A204.1 (cell line): ENCODE measurements at regions not wholly inside any gene's neighbourhood (a gene's known extent, or its start where the extent isn't known, plus 50 kb on each side); places are given as distances from the start of the nearest gene placed in this dataset.

Experiments used
- FAIRE-seq: peaks from 2 replicates; lab custom pipeline; 2012; peaks lifted over from hg19 to GRCh38; lab: Jason Lieb, UNC

DNA sequence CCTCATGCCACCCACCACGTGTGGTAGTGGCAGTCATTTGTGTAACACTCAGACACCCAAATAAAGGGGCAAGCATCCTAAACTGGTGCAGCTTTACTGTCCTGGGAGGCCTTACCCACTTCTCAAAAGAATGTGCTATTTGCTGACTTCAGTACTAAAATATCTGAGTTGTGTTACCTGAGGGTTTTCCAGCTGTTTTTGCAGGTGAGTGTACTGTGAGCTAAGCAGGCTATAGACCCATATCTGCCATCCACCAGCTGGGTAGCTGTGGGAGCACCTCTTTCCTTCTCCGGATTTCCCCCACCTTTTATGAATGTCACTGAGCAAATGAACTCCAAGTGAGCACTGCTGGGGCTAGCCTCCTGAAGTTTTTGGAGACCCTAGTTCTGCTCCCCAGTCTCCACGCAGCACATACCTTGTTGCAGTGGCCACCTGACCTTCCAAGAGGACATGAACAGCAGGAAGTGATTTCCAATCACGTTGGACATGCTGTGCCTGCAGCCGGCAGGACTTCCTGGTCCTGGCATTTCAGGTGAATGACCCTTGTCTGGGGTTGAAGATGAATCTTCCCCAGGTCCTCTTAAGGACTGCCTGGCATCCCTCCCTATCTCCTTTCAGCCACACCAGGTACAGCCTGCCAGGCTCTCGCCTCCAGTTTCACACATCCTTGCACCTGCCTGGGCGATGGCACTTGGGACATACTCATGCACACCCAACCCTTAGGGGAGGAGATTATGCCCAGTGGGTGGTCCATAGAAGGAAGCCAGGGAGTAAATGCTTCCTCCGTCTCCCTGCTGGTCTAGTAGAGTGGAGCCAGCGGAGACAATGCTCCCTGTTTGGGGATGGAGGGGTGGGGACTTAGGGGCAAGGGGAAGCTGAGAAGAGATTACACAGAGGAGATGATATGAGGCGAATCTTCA lies 109.5 kb upstream of the SPATA13 start:
- no peak for FAIRE-seq

DNA sequence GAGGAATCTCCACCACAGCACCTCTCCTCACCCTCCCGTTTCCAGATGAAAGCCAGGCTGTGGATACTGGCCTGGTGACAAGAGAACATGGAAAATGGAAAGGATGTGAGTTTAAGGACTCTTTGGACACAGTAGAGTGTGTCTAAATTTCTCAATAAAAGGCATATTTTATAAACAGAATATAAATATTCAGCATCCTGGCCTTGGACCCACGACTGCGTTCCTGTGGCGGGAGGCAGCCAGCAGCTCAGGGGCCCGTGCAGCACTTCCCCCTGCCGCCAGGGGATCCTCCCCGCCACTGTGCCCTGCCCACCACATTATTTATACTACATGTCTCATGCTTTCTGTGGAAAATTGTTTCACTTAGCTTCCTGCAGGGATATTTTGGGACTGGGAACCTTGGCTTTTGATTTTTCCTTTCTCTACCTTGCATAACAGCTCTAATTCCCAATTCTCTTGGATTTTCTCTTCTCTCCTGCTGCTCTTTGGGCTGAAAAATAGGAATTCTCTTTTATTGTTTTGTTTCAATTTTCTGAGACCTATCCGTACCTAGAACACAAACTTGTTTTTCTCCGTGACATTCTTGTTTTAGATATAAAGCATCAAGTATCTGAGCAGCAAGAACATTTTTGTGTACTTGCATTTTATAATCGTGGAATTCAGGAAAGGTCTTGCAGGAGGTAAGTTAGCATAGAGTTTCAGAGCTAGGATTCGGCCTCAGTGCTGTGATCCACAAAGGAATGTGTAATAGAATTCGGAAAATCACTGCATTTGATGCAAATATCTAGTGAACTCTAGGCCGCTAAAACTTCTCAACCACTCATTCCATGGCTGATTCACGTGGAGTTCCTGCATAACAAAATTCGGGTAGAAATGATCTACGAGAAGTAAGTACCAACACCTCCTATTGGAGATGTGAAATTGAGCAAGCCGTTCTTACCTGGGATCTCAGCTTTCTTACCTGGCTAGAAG lies 107.7 kb upstream of the SPATA13 start:
- peak; percentile 77 for FAIRE-seq

- FAIRE-seq, result peak; percentile 72
These were observed 106.8 kb upstream of the SPATA13 start for GRCh38 chr13:24053519-24054251.

DNA sequence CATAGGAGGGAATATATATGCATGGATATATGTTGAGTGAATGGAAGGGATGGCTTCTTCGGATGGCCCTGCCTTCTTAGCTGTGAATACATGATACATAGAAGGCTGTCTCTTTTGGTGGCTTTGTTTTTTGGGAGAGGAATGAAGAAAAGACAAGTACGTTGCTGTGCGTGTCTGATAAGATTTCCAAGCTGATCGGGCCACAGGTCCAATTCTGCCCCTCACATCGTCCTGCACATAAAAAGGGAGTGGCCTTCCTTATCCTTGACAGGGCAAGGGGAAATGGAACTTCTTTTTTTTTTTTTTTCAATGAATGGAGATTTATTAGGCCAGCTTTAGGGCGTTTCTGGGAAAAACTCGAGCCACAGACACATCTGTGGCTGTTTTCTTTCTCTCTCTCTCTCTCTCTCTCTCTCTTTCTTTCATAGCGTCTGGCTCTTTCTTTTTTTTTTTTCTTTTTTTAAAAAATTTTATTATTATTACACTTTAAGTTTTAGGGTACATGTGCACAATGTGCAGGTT lies 103.8 kb upstream of the SPATA13 start:
- FAIRE-seq, result no peak

- no peak for FAIRE-seq
These were observed 99.5 kb upstream of the SPATA13 start for GRCh38 chr13:24060993-24061392.

- no peak for FAIRE-seq
These were observed 97.1 kb upstream of the SPATA13 start for GRCh38 chr13:24063281-24063877.

GRCh38 chr13:24064371-24064770 lies 96.1 kb upstream of the SPATA13 start:
- no peak for FAIRE-seq

DNA sequence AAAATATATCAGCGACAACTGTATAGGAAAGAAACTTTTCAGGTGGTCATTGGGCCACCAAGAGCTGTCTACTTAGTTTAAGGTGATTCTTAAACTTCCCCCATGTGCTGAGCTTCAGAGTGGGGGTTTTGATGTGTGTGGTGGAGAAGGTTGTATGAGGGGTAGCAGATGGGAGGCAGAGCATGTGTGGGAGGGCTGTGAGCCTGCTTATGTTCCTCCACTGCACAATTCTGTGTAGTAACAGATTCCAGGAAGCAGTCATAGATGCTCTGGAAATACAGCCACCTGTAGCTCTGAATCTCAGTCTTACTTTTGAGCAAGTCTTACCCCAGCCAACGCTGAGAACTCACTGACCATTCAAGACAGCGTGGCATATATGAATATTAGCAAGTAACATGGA lies 95.3 kb upstream of the SPATA13 start:
- FAIRE-seq, result no peak

DNA sequence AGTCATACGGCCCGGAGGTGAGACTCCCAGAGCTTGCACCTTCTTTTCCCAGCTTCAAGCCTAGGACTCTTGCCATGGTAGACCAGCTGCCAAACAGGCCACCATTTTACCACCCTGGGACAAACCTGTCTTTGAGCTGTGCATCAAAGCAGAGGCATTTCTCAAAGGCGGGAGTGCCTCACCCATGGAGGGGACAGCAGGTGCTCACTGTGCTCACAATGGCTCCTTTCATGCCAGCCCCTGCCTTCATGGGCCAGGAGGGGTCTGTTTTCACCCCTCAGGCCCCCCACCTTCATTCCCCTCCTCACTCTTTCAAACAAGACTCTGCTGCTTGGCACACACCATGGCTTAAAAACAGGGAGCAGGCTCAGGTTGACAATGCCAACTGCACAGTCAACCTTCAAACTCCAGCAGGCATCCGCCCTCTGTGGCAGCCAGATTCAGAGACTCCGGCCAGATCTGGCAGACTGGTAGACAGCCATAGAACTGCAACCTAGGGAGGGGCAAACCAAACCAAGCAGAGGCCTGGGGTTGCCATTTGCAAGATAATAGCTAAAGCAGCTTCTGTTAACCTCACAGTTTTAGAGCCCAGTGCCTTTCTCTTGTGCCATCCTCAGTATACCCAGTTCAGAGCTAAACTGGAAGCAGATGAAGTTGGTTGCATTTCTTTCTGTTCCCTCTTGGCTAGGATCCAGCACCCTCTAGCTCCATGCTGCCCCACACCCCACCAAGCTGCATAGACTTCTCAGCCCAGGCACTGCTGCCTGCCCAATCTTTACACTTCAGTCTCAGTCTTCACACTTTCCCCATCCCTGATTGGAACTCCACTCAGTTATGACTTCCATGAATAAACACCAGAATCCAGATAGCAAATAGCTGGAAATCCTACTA lies 93.9 kb upstream of the SPATA13 start:
- FAIRE-seq, result no peak

GRCh38 chr13:24068472-24068871 lies 92.0 kb upstream of the SPATA13 start:
- FAIRE-seq, result no peak

GRCh38 chr13:24071016-24071415 lies 89.5 kb upstream of the SPATA13 start:
- FAIRE-seq, result no peak

DNA sequence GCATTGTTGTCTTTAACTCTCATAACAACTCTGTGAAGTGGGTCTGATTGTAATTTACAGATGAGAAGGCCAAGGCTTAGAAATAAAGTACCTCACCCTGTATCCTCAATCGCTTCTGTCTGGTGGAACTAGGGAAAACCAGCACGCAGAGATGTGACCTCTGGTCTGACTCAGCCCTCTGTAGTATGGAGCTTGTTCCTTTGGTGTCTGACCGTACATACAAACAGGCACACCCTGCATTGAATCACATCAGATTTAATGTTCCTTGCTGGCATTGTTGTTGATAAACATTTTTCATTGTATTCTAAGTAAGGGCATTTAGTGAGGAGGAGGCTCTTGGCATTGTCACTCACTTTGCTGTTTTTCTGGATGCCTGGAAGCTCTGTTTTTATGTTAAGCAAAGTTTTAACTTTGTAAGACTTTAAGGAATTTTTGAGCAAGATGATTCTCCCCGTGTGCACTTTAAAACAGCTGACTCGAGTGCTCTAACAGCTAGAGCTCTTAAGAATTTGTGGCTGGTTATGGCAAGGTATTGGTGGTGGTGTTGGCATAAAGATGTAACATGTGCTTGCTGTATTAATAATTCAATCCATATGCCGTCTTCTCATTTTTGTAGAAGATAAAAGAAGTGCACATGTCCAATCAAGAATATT lies 89.0 kb upstream of the SPATA13 start:
- FAIRE-seq, result no peak

DNA sequence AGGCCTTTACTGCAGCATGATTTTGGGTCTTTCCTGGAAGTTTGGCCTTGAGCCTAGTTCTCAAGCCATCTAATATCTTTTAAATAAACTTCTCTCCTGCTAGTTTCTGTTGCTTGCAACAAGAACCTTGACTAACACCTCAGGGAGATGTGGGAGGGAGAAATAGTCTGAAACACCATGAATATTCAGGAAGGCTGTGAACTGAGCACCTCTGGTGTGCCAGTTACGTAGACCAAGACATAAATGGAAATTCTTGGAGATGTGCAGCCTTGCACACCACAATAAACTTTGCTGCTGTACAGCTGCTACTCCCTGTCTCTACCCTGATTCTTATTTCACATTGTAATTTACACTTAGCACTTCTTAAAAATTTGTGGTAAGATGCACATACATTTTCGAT lies 86.9 kb upstream of the SPATA13 start:
- FAIRE-seq, result no peak

DNA sequence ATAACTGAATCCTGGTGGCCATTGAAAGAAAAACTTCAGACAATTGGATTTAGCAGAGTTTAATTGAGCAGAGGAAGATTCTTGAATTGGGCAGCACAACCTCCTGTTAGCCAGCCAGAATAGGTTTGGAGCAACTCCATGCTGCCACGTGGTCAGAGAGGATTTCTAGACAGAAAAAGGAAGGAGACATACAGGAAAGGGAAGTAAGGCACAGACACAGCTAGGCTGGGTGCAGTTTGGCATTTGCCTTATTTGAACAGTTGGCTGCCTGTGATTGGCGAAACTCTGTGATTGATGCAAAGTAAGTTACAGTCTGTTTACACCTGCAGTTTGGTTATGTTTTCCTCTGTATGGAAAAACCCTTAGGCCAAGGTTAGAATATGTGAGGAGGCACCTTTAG lies 85.8 kb upstream of the SPATA13 start:
- no peak for FAIRE-seq

DNA sequence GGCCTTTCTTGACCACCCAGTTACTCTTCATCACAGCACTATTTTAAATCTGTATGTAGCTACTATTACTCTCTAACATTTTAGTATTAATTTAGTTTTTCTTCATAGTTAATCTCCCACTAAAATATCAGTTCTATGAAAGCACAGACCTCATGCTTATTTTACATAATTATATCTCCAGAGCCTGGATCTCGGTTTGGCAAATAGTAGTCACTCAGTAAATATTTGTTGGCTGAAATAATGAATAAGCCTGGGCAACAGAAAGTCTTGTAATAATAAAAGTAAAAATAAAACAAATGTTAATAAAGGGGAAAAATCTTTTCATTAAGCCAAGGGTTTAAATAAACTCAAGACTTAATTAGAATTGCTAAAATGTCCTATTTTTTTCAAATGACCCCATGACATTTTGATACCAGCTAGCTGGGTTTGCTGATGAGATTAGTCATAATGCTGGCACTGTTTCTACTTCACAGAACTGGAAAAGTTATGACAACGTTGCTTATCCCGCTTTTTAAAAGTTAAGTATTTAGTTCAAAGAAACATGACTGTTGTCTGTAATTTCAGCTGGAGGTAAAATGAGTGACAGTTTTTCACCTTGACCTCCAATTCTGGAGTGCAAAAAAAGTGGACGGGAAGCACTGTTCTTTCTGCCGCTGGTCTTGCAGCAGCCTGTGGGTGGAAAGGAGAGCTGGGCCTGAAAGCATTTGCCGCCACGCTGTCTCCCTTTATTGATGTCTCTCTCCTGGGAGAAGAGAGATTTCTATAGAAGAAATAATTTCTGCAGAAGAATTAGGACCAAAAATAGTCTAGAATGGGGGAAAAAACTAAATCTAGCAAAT lies 85.2 kb upstream of the SPATA13 start:
- FAIRE-seq, result no peak

- FAIRE-seq, result no peak
These were observed 84.4 kb upstream of the SPATA13 start for GRCh38 chr13:24076109-24076508.

DNA sequence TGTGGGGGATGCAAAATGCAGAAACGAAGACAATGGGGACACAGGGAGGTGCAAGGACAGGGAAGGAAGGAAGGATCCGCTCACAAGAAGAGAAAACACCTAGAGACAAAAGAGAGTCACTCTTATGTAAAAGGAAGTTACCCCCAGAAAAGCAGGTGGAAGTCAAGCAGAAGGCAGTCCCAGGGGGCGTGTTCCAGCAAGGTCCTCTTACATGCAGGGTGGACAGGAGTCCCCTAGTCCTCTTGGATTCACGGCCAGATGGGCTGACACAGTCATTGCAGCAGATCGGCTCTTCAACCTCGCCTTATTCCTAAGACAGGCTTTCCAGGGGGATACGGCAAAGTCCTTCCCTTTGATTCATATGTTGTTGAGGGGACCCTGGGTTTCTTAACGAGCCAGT lies 83.9 kb upstream of the SPATA13 start:
- no peak for FAIRE-seq

GRCh38 chr13:24080134-24080533 lies 80.4 kb upstream of the SPATA13 start:
- no peak for FAIRE-seq

GRCh38 chr13:24081387-24081786 lies 79.1 kb upstream of the SPATA13 start:
- FAIRE-seq, result no peak
